ENCODE measurements at regions not wholly inside any gene's neighbourhood (a gene's known extent, or its start where the extent isn't known, plus 50 kb on each side); places are given as distances from the start of the nearest gene placed in this dataset.
"Not testable (repeated sequence)": the region's sequence is repeated elsewhere in the genome, so short reads cannot be mapped to it uniquely, and the experiment has no call there.

DNA sequence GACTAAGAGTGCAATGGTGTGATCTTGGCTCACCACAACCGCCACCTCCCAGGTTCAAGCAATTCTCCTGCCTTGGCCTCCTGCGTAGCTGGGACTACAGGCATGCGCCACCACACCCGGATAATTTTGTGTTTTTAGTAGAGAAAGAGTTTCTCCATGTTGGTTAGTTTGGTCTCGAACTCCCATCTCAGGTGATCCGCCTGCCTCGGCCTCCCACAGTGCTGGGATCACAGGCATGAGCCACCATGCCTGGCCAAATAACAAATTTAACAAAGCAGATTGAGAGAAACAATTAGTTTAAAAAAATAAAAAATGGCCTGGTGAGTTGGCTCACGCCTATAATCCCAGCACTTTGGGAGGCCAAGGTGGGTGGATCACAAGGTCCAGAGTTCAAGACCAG is 139.6 kb upstream of the KCTD7 start:
- not testable (repeated sequence) for H3K4me1 ChIP-seq (ENCODE audit: control insufficient read depth in 1 of 2, insufficient read depth in 2 of 2, low read length in 2 of 2); H3K4me3 ChIP-seq (ENCODE audit: low read depth in 1 of 2, low read length in 2 of 2); H3K27ac ChIP-seq (ENCODE audit: low read length); H3K36me3 ChIP-seq (ENCODE audit: control insufficient read depth in 1 of 2, insufficient read depth in 2 of 2, low read length in 2 of 2); H3K9me3 ChIP-seq (ENCODE audit: control insufficient read depth in 1 of 2, low read length in 2 of 2); H3K27me3 ChIP-seq (ENCODE audit: low read depth, low read length)

DNA sequence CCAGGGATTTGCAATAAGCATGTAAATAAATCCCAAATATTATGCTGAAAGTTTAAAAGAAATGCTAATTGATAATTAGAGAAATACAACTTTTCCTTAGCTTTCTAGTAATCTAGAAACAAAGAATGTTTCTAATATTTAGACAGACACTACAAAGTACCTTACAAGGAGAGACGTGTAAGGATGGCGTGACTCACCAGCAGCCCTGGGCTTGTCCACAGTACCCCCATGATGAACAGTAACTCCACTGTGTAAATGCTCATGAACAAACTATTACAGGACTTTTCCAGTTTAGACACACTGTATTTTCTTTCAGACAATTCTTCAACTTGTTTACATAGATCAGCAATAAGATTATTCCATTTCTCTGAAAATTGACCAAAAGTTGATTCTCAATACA is 138.9 kb upstream of the KCTD7 start:
- H3K4me1 ChIP-seq (ENCODE audit: control insufficient read depth in 1 of 2, insufficient read depth in 2 of 2, low read length in 2 of 2); H3K9me3 ChIP-seq (ENCODE audit: control insufficient read depth in 1 of 2, low read length in 2 of 2); H3K4me3 ChIP-seq (ENCODE audit: low read depth in 1 of 2, low read length in 2 of 2); H3K27me3 ChIP-seq (ENCODE audit: low read depth, low read length); H3K27ac ChIP-seq (ENCODE audit: low read length); H3K36me3 ChIP-seq (ENCODE audit: control insufficient read depth in 1 of 2, insufficient read depth in 2 of 2, low read length in 2 of 2): not testable (repeated sequence)

DNA sequence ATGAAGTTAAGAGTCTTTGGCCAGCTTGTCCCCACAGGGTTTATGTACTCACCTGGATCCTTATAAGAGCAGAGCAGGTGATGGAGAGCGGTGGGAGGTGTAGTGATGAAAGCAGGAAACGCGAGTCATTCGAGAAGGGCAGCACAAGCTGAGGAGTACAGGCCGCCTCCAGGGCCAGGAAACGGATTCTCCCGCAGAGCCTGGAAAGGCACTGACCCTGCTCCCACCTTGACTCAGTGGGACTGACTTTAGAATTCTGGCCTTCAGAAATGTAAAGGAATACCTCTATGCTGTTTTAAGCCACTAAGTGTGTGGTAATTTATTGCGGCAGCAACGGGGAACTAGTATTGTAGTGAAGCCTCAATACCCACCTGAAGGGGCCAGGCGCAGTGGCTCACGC is 137.7 kb upstream of the KCTD7 start:
- not testable (repeated sequence) for H3K9me3 ChIP-seq (ENCODE audit: control insufficient read depth in 1 of 2, low read length in 2 of 2); H3K27me3 ChIP-seq (ENCODE audit: low read depth, low read length); H3K4me3 ChIP-seq (ENCODE audit: low read depth in 1 of 2, low read length in 2 of 2); H3K27ac ChIP-seq (ENCODE audit: low read length); H3K4me1 ChIP-seq (ENCODE audit: control insufficient read depth in 1 of 2, insufficient read depth in 2 of 2, low read length in 2 of 2); H3K36me3 ChIP-seq (ENCODE audit: control insufficient read depth in 1 of 2, insufficient read depth in 2 of 2, low read length in 2 of 2)

DNA sequence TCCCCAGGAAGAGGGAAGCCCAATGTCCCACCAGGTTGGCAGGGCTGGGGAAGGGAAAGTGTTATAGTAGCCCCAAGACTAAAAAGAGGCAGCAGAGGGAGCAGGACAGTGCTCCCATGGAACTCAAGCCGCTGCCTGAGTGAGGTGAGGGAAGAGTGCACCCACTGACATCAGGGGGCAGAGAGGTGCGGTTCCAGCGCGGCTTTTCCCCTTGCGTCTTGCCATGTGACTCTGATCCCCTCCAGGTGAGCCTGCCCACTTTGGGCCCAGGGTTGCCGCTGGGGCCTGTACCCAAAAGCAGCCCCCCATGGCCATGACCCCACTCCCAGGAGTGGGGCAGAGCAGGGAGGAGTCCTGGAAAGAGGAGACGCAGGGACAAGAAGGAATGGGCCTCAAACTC is 136.3 kb upstream of the KCTD7 start:
- H3K4me3 ChIP-seq (ENCODE audit: low read depth in 1 of 2, low read length in 2 of 2), result peak overlapping the region; percentile 77 to 85
- H3K27me3 ChIP-seq (ENCODE audit: low read depth, low read length); H3K4me1 ChIP-seq (ENCODE audit: control insufficient read depth in 1 of 2, insufficient read depth in 2 of 2, low read length in 2 of 2); H3K36me3 ChIP-seq (ENCODE audit: control insufficient read depth in 1 of 2, insufficient read depth in 2 of 2, low read length in 2 of 2); H3K9me3 ChIP-seq (ENCODE audit: control insufficient read depth in 1 of 2, low read length in 2 of 2); H3K27ac ChIP-seq (ENCODE audit: low read length): not testable (repeated sequence)

DNA sequence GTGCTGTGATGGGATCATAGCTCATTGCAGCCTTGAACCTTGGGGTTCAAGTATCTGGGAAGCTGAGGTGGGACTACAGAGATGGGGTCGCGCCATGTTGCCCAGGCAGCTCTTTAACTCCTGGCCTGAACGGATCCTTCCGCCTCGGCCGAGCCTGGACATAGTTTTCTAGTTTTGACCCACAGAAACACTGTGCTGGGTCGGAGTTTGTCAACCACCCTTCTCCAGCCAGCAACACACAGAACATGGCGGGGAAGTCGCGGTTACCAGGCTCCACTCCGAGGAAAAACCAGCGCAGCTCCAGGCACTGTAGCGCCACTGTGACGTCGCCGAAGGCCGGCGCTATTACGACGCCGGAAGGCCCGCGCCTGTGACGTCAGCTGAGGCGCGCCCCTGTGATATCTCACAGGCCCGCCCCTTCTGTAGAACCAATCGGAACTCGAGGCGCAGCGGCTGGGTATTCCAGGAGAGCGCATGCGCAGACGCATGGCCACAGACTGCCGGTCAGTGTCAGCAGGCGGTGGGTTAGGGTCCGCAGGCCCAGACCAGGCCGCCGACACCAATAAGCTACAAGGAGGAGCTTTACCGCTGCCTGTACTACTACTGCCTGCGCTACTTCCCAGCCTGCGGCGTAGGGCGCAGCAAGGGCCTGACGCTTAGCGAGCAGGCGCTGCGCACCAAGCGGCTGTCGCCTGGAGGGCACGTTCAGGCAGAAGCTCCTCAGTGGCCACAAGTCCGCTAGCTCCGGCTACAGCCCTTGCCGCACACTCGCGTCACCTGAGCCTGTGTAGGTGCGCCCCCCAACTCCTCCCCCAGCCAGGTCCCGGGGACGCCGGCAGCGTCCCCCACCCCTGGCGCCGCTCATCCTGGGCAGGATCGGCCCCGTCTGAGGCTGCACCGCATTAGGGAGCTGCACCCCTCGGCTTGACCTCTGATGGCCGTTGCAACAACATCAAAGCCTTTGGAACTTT is 135.2 kb upstream of the KCTD7 start:
- H3K27ac ChIP-seq (ENCODE audit: low read length), result peak overlapping the region; percentile 94
- no peaks in the 10 kb centered on the region for H3K27me3 ChIP-seq (ENCODE audit: low read depth, low read length)
- peak overlapping the region; percentile 77 to 85 for H3K4me3 ChIP-seq (ENCODE audit: low read depth in 1 of 2, low read length in 2 of 2)
- peaks cover 0 to 7% of the 10 kb centered on the region in 2 donors for H3K4me1 ChIP-seq (ENCODE audit: control insufficient read depth in 1 of 2, insufficient read depth in 2 of 2, low read length in 2 of 2)
- H3K36me3 ChIP-seq (ENCODE audit: control insufficient read depth in 1 of 2, insufficient read depth in 2 of 2, low read length in 2 of 2), result no peaks in the 10 kb centered on the region
- no peaks in the 10 kb centered on the region for H3K9me3 ChIP-seq (ENCODE audit: control insufficient read depth in 1 of 2, low read length in 2 of 2)

DNA sequence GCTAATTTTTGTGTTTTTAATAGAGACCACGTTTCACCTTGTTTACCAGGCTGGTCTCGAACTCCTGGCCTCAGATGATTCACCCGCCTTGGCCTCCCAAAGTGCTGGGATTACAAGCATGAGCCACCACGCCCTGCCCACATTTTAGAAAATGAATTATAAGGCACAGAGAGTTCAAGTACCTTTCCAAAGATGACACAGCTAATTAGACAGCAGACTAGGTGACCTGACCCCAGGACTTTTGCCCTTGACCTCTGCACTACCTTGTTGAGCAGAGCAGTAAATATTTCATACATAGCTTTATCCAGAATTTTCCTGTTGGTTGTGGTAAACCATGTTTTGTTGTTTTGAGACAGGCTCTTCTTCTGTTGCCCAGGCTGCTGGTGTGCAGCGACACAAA is 131.3 kb upstream of the KCTD7 start:
- H3K4me1 ChIP-seq (ENCODE audit: control insufficient read depth in 1 of 2, insufficient read depth in 2 of 2, low read length in 2 of 2), result peaks cover 0 to 6% of the 10 kb centered on the region in 2 donors
- H3K27me3 ChIP-seq (ENCODE audit: low read depth, low read length), result no peaks in the 10 kb centered on the region
- H3K9me3 ChIP-seq (ENCODE audit: control insufficient read depth in 1 of 2, low read length in 2 of 2), result no peaks in the 10 kb centered on the region
- no peak overlapping the region for H3K4me3 ChIP-seq (ENCODE audit: low read depth in 1 of 2, low read length in 2 of 2)
- no peaks in the 10 kb centered on the region for H3K36me3 ChIP-seq (ENCODE audit: control insufficient read depth in 1 of 2, insufficient read depth in 2 of 2, low read length in 2 of 2)
- H3K27ac ChIP-seq (ENCODE audit: low read length), result no peak overlapping the region

DNA sequence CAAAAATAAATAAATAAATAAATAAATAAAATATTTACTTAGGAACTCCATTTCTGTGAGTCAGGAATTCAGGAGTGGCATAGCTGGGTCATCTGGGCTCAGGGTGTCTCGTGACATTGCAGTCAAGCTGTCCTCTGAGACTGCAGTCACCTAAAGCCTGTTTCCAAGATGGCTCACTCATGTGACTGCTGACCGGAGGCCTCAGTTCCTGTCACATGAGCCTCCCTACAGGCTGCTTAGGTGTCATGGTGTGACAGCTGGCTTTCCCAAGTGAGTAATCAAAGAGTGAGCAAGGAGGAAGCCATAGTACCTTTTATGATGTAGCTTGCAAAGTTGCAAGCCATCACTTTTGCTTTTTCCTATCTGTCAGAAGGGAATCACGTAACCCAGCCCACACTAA is 128.6 kb upstream of the KCTD7 start:
- Histone ChIP-seq H3K9me3 (ENCODE audit: control insufficient read depth in 1 of 2, low read length in 2 of 2) (no peaks in the 10 kb centered on the region), H3K4me1 (ENCODE audit: control insufficient read depth in 1 of 2, insufficient read depth in 2 of 2, low read length in 2 of 2) (no peaks in the 10 kb centered on the region), H3K4me3 (ENCODE audit: low read depth in 1 of 2, low read length in 2 of 2) (no peak overlapping the region), H3K27me3 (ENCODE audit: low read depth, low read length) (no peaks in the 10 kb centered on the region), H3K27ac (ENCODE audit: low read length) (no peak overlapping the region), H3K36me3 (ENCODE audit: control insufficient read depth in 1 of 2, insufficient read depth in 2 of 2, low read length in 2 of 2) (no peaks in the 10 kb centered on the region)

DNA sequence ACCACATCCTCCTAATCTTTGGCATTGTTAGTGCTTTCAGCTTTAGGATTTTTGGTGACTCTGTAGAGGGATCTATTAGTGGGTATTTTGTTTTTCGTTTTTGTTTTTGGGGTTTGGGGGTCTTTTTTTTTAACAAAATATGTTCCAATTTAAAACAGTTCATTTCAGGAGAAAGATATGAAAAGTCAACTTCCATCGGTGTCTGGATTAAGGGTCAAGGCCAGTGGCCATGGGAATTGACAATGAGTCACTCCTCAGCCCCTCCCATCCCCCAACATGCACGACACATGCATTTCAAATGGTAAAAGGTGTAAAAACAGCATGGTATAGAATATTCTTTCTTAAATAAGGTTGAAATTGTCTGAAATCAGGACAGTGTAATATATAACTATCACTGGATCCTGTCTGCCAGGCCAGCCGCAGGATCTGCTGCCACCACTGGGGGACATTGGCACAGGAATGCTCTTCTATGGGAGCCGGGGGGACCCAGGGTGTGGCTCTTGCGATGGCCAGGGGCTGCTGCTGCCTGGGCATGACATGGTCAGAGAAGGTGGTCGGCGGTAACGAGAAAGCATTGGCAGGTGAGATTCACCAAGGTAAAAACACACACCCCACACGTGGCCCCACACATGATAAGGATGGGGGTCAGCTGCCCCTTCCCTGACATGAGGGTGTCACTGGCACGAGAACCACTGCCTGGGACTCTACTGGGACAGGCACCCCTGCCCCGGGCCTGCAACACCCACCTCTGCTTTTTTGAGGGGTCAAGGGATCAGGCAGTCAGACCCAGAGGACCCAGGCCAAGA is 126.2 kb upstream of the KCTD7 start:
- H3K4me3 ChIP-seq (ENCODE audit: low read depth in 1 of 2, low read length in 2 of 2), result no peak overlapping the region
- peaks cover 3% of the 10 kb centered on the region for H3K27me3 ChIP-seq (ENCODE audit: low read depth, low read length)
- H3K9me3 ChIP-seq (ENCODE audit: control insufficient read depth in 1 of 2, low read length in 2 of 2), result no peaks in the 10 kb centered on the region
- H3K4me1 ChIP-seq (ENCODE audit: control insufficient read depth in 1 of 2, insufficient read depth in 2 of 2, low read length in 2 of 2), result no peaks in the 10 kb centered on the region
- H3K36me3 ChIP-seq (ENCODE audit: control insufficient read depth in 1 of 2, insufficient read depth in 2 of 2, low read length in 2 of 2), result no peaks in the 10 kb centered on the region
- no peak overlapping the region for H3K27ac ChIP-seq (ENCODE audit: low read length)

DNA sequence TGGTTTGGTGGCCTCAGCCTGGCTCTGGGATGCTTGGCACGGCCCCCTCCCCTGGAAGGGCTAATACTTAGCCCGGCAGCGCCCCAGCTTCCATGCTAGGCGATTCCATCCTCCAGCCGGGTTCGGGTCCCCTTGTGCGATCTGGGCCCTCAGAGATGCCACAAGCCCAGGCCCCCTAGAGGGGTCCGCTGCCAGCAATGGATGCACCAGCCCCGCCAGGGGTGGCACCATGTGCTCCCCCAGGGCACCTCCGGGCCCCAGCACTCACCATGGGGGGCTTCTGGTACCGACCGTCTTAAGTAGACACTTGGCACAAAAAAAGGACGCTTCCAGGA is 125.7 kb upstream of the KCTD7 start:
- Histone ChIP-seq H3K4me3 (ENCODE audit: low read depth in 1 of 2, low read length in 2 of 2) (no peak overlapping the region), H3K27ac (ENCODE audit: low read length) (no peak overlapping the region), H3K27me3 (ENCODE audit: low read depth, low read length) (peaks cover 3% of the 10 kb centered on the region), H3K9me3 (ENCODE audit: control insufficient read depth in 1 of 2, low read length in 2 of 2) (no peaks in the 10 kb centered on the region), H3K36me3 (ENCODE audit: control insufficient read depth in 1 of 2, insufficient read depth in 2 of 2, low read length in 2 of 2) (no peaks in the 10 kb centered on the region), H3K4me1 (ENCODE audit: control insufficient read depth in 1 of 2, insufficient read depth in 2 of 2, low read length in 2 of 2) (no peaks in the 10 kb centered on the region)

DNA sequence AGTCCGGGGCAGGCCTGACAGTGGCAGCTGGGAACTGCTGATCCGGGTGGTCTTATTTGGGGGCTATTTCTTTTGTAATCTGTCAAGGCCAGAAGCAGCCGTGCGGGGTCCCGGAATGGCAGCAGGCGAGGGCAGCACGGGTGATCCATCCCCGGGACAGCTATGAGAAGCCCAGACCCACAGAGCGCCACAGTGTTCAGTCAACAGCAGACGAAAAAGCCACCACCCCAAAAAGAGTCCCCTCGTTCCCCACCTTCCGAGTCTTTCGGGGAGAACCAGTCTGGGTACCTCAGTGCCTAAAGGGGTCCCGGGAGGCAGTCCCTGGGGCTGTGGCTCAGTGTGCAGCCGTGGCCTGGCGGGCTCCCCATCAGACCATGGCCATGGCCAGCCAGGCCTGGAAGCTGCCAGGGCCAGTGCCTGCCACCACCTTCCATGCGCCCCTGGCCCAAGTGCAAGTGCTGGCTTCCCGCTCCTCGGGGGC is 125.1 kb upstream of the KCTD7 start:
- no peaks in the 10 kb centered on the region for H3K36me3 ChIP-seq (ENCODE audit: control insufficient read depth in 1 of 2, insufficient read depth in 2 of 2, low read length in 2 of 2)
- no peak overlapping the region for H3K27ac ChIP-seq (ENCODE audit: low read length)
- no peaks in the 10 kb centered on the region for H3K4me1 ChIP-seq (ENCODE audit: control insufficient read depth in 1 of 2, insufficient read depth in 2 of 2, low read length in 2 of 2)
- peaks cover 3% of the 10 kb centered on the region for H3K27me3 ChIP-seq (ENCODE audit: low read depth, low read length)
- no peaks in the 10 kb centered on the region for H3K9me3 ChIP-seq (ENCODE audit: control insufficient read depth in 1 of 2, low read length in 2 of 2)
- H3K4me3 ChIP-seq (ENCODE audit: low read depth in 1 of 2, low read length in 2 of 2), result no peak overlapping the region

DNA sequence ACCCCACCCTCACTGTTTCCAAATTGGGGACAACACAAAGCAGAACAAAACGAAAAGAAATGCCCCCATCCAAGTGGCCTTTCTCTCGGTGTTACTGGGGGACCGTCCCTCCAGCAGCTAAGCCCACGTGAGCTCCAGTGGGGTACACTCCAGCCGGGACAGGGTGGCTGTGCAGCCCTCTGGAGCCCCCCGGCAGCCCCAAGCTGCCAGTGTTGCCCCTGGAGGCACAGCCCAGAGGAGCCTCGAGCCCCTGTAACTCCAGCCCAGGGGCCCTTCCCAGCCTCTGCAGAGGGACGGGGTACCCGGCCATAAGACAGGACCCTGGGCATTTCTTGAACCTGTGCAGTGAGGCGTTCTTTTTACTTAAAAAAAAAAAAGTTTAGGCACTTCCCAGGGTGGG is 124.5 kb upstream of the KCTD7 start:
- no peaks in the 10 kb centered on the region for H3K36me3 ChIP-seq (ENCODE audit: control insufficient read depth in 1 of 2, insufficient read depth in 2 of 2, low read length in 2 of 2)
- H3K4me1 ChIP-seq (ENCODE audit: control insufficient read depth in 1 of 2, insufficient read depth in 2 of 2, low read length in 2 of 2), result no peaks in the 10 kb centered on the region
- no peak overlapping the region for H3K27ac ChIP-seq (ENCODE audit: low read length)
- peaks cover 3% of the 10 kb centered on the region for H3K27me3 ChIP-seq (ENCODE audit: low read depth, low read length)
- no peak overlapping the region for H3K4me3 ChIP-seq (ENCODE audit: low read depth in 1 of 2, low read length in 2 of 2)
- no peaks in the 10 kb centered on the region for H3K9me3 ChIP-seq (ENCODE audit: control insufficient read depth in 1 of 2, low read length in 2 of 2)

Data from muscle layer of duodenum (tissue), 2 donors.